NCI-H2171 treated with DMSO at 0.1 percent for 48 hours (cell line): ENCODE measurements at regions not wholly inside any gene's neighbourhood (a gene's known extent, or its start where the extent isn't known, plus 50 kb on each side); places are given as distances from the start of the nearest gene placed in this dataset.

Experiments used
- DNase-seq: peaks from one replicate; lab custom pipeline; 2025; lab: John Stamatoyannopoulos, UW

DNA sequence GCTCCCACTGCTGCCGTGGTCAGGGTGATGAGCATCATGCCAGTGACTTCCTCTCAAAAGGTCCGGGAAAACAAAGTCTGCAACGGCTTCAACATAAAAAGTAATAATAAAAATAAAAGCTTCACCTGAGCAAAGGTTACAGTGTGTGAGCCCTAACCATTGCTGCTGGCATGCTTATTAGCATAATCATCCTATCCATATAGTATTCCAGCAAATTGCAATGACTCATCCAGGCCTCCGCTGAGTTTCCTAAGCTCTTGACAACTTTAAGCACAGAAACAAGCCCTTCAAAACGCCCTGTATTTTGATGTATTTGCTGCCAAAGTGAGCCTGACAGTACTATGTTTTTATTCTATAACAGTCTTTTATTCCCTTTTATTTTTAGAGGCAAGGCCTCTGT lies 100.5 kb downstream of the AASDH start:
- no peak for DNase-seq

DNA sequence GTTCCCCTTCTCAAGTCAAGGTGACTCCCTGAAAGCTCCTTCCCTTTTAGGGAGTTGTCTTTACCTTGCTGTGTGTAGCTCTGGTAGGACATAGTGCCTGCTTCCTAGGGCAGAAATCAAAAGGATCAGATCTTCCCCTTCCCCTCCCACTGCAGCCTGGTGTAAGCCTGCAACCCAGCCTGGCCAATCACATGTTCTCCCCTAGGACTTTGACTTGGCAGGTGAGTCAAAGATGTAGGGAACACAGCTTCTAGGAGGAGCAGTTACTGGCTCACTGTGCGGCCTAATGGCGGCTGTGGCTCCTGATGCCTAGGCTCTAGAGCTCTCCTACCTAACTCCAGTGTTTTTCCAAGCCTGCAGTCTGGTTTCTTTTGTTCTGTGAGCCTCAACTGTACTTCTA lies 103.9 kb downstream of the AASDH start:
- no peak for DNase-seq

DNA sequence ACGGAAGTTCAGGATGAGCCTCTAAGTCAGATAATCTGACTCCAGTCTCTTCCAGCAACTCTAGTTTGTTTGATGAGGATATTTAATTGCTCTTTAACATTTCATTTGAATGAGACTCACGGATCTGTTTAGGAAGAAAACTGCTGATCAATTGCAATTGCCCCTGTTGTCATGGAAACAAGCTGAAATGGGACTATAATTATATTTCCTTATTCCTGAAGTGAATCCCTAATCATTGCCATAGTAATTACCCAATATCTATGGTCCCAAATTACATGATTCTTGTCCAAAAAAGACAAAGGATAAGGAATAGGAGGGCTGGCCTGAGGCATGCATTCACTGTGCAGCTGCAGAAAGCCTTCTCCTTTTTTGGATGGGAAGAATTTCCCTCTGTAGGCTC lies 105.3 kb downstream of the AASDH start:
- DNase-seq = no peak

DNA sequence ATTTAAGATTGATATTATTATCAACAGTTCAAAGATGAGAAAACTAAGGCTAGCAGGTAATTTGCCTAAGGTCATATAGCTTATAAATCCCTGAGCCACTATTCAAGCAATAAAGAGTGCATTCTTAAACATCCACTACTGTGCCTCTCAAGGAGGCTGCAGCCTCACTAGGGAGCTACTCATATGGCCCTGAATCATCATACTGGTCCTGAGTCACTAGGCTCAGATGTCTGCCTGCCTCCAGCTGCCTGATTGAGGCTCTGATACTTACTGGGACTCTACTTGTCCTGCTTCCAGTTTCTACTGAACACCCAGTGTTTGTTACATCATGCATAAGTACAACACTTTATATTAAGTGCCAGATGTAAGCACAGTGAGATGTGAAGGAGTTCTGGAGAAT lies 110.7 kb downstream of the AASDH start:
- no peak for DNase-seq

DNA sequence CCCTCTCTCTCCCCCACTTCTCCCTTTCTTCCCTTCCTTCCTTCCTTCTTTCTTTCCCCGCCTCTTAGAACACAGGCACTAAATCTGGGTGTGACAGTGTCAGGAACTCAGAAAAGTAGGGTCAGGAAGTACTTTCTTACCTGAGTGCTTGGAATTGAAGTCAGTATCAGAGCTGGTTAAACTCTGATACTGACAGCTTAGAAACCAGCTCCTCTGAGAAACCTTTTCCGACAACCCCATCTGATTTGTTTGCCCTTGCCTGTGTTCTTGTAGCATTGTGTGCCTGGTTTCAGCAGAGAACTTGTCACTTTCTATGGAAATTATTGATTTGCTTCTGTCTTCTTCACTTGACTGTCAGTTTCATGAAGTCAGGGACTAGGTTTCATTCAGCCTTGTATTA lies 113.9 kb downstream of the AASDH start:
- DNase-seq = no peak

DNA sequence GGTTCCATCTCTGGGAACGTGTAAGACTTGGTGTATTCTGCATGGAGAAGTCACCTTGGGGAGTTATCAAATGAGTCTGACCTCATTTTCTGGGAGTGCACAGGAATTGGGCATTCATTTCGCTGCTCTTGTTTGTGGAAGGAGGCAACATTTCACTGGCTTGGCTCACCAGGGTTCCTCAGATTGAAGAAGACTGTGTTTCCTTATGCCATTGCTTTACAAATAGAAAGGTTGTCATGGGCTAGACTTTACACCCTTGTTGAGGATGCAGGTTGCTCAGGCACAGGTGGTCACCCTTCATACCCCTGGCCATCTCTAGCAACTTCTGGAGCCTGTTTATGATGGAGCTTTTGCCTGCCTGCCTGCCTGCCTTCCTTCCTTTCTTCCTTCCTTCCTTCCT lies 114.4 kb downstream of the AASDH start:
- no peak for DNase-seq

DNA sequence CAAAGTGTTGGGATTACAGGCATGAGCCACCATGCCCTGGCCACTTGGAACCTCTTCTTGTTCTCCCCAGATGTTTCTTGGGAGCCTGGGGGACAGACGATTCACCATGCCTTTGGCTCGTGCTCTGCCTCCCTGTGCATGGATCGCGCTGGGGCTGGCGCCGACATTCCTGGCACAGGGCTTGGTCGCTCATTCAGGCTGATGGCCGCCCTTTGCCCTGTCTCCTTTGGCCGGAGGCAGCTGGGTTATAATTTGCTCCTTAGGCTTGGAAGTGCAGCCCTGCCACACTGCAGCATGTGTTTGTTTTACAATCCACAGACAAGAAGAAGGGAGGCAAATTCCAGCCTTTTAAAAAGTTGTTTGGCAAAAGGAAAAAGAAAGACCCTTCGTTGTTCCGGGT lies 115.3 kb downstream of the AASDH start:
- DNase-seq = no peak

DNA sequence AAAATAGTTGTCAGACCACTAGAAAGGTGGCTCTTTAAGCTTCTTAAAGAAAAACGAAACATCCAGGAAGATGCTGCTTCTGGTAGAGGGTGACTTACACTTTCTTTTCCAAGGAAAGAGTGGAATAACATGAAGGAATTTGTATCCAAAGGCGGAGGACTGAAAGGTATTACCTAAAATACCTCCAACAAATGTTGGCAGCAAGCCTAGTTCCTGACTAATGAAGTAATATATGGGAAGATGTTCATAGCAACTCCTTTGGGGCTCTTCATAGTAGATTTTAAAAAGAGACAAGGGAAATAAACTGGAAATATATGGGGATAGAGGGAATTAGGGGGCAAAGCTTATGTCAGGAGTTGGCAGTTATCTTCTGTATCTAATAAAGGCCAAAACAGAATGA lies 116.2 kb downstream of the AASDH start:
- no peak for DNase-seq

DNA sequence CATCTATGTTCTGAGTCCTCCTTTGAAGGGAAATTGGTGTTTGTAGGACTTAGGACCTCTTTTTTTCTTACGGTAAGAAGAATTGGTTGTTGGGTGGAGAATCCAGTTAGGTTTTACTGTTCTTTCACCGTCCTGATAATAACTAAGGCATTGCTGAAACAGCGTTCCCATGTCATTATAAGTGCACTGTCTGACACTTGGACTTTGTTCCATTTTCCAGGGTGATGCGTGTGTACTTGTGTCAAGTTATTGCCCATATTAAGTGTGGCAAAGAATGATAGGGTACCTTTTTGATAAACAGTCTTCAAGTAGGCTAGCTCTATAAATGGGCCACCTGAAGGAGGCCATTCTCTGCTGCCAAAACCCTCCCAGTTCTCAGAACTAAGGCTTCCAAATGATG lies 119.7 kb downstream of the AASDH start:
- no peak for DNase-seq

DNA sequence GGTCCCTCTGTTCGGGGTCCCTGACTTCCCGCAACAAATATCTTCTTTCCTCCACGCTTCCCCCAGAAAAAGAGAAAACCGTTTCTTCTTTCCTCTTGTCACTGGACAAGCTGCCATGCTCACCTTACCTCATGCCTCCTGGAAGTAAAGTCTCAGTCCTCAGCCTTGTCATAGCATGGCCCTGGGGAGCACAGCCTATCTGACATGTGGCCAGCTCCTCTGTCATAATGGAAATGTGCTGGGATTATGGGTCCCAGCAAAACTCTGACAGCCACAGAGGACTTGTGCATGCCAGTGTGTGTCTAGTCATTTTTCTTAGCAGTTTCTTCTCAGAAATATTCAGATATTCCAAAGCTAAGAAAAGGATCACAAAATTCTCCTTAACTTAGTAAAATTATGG lies 122.4 kb downstream of the AASDH start:
- DNase-seq = no peak

DNA sequence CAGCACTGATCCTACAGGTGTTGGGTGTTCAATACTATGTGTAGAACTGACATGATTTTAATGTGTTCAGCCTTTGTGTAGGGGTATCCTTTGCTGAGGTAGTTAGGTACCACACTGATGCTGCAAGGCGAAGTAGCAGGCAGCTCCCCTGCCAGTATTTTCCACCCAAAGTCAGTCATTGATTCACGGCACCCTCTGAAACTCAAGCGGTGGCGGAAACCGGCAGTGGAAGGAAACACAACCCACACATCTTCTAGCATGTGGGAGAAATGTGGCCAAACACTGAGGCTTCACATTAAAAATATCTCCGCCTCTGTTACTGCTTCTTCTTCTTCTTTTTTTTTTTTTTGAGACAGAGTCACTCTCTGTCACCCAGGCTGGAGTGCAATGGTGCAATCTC lies 126.3 kb downstream of the AASDH start:
- no peak for DNase-seq

DNA sequence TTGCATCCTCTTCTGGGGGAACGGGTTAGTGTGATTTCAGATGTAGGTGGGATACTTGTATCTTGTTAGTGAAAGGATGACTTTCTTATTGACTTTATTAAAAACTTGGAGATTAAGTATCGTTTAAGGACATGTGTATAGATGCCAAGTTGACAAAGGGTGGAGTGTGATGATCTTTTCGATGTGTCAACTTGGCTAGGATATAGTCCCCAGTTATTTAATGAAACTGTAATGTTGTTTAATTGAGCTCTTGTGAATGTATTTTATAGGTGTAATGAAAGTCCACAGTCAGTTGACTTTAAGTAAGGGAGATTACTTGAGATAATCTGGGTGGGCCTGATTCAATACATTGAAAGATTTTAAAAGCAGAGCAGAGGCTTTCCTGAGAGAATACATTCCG lies 127.0 kb downstream of the AASDH start:
- DNase-seq = no peak

DNA sequence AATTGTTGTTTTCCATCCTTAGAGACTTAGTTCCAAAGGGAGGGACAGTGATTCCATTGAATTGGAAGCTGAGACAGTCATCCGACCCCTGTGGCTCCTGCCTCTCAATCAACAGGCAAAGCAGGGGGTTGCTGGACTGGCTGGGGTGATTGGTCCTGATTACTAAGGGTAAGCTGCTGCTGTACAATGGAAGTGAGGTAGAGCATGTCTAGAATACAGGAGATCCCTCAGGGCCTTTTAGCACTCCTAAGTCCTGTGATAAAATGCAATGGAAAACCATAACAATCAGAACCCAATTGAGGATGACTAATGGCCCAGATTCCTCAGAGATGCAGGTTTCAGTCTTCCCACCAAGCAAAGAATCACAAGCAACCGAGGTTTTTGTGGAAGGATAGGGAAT lies 127.6 kb downstream of the AASDH start:
- no peak for DNase-seq

DNA sequence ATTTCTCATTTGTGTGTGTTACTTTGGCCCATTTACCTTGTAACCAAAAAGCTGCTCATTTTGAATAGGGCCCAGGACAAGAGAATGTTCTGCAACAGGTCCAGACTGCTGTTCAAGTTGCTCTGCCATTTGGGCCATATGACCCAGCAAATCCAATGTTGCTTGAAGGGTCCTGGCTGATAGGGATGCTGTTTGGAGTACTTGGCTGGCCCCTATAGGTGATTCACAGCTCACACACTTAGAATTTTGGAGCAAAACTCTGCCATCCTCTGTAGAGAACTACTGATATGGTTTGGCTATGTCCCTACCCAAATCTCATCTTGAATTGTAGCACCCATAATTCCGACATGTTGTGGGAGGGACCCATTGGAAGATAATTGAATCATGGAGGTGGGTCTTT lies 131.5 kb downstream of the AASDH start:
- DNase-seq = no peak

DNA sequence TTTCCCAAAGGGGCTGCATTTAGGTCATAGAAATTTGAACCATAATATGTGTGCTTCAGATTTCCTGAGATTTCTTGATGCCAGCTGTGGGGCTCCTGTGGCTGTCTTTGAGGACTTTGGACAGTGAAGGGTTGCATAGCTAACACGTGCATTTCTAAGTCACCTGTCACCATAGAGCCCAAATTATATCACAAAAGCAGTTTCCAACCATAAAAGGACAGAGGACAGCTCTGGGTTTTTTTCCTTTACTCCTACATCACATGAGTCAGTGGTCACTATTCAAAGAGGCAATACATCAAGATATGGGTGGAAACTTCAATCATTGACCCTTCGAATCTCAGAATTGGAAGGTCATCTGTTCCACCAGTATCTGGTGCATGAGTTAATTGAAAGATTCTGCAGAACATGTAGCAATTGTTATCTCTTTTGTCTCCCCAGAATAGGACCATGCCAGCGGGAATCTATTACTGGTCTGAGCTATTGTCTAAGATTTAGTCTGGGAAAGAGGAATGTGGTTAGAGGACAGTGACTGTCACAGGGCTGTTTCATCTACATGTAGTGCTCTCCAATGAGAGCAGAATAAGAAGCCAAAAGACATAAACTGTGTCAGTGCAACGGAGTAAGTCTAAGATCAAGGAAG lies 133.5 kb downstream of the AASDH start:
- DNase-seq = no peak

DNA sequence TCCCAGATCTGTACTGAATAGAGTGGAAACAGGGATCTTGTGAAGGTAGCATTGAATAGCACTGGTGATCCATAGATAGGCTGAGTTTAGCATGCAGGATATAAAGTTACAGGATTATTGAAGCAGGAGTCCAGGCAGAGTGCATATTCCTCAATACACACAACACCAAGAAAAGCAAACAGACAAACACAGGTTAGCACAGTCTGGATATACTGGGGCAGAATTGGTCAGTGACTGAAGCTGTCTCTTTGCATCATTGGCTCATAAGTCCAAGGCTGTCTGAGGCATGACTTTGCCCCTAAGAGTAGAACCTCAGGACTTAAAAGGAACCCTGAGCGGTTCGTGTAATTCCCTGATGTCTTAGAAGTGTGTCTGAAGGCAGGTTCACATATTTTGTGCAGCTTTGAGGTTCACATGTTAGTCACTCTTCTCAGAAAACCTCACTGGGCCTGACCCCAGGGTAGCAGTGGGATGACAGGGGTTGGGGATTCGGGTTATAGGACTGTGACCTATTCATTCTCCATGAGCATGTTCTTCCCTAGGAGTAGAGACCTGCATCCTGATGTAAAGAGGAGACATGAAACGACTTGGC lies 134.6 kb downstream of the AASDH start:
- DNase-seq = no peak

DNA sequence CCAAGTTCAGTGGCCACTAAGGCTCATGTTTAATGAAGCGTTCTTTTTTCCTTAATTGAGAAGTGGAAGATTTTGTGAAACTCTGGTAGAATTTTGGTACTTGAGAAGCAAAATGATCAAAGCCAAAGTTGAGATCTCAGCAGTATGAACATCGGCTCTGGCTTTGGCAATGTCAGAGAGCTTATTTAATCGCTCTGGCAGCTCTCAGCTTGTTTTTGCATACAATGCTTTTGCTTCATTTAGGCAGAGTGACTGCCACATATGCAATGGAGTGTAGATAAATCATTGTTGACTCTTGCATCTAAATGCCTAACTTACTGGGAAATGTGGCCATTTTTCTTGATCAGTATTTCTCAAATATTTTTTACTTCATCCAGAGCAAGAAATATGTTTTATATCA lies 135.7 kb downstream of the AASDH start:
- DNase-seq = no peak

DNA sequence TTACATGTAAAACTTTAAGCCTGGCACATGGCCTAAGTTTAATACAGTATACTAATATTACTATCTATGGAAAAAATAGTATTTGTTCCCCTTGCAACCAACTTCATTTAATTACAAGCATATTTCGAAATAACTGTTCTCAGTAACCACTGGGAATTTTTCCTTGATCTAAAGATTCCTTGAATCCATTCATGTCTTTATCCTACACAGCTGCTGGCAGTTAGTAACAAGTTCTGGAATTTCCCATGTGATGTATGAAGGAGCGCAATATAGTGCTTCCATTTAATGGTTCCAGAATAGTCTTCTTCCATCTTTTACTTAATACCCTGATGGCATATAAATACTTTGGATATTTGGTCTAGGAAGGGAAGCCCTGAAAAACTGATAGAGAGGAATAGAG lies 136.5 kb downstream of the AASDH start:
- no peak for DNase-seq

DNA sequence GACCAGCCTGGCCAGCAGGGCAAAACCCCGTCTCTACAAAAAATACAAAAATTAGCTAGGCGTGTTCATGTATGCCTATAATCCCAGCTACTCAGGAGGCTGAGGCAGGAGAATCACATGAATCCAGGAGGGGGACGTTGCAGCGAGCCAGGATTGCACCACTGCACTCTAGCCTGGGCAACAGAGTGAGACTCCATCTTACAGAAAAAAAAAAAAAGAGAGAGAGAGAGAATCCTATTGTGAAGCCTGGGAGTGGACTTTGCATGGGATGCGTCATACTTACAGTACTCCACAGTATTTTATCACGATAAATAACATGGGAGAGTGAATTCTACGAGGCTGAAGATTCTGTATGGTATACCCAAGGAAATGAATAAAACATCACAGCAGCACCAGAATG lies 139.6 kb downstream of the AASDH start:
- DNase-seq = no peak

DNA sequence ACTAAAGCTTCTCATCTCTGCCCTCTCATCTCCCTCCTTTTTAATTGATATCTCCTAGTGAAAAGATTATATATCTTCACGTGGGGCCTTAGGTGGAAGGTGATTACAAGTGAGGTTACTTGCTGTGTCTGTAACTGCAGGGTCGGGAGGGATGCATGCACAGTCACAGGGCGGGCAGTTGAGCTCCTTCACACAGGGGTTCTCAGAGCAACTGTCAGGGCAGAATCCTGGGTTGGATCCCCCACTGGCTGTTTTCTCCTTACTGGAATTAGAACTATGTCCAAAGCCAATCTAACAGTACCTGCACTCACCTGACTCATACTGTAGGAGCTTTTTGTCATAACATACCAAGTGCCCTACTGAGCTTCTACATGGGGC lies 141.1 kb downstream of the AASDH start:
- DNase-seq = no peak

DNA sequence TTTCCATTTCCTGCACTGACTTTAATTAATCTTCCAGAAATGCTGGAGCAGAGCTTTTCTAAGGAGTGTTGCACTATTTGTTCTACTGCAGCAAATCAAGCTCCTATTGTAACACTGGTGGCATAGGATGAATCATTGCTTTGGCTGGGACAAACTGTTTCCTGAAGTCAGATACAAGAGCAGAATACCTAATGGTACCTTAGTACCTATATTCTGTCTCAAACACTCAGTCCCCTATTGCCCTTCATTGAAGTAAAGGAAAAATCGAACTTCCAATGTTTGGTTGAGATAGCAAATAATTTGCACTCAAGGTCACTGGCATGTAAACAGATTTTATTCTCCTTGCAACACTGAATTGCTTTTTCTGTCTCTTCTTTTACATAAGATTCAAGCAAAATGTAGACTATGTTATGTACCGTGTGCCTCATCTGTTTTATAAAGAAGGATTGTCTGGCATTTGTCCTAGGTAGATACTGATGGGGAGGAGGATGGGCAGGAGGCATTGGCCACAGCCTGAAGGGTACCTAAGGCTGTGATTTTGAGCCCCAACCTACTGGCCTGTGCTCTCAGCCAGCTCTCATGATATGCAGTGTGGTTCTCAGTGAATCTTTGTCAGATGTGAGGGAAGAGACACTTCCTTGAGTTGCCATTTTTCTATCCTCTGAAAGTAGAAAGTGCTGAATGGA lies 141.6 kb downstream of the AASDH start:
- DNase-seq = no peak

DNA sequence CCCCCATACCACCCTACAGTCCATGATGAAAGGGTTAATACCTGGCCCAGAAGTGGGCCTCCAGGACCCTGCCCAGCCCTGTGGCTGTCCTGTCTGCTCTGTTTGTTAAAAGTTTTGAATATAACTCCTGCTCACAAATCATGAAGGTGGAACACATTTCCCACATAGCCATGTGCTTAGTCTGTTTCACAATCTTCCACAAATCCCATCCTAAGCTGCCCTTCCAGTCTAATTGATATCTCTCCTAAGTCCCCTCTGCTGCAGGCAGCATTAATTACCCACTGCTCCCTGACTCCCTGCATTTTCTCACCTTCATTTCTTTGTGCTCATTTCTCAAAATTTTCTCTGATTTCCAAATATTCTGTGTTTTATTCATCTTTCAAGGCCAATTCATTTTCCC lies 142.6 kb downstream of the AASDH start:
- no peak for DNase-seq

DNA sequence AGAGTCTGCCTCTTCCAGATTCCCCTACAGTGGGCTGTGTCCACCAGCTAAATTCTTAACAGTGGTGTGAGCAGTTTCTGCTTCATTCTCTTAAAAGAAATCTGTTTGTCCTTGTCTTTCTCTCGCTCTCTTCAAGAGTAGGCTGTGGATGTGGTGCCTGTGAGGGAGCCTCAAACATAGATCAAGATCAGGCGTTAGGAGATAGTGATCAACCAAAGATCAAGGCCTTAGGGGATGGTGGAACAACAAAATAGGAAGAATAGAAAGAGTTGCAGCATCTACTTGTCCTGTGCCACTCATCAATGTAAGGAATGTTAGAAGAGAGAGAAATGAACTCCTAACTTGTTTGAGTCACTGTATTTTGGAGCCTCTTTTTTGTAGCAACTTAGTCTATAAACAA lies 144.2 kb downstream of the AASDH start:
- no peak for DNase-seq

DNA sequence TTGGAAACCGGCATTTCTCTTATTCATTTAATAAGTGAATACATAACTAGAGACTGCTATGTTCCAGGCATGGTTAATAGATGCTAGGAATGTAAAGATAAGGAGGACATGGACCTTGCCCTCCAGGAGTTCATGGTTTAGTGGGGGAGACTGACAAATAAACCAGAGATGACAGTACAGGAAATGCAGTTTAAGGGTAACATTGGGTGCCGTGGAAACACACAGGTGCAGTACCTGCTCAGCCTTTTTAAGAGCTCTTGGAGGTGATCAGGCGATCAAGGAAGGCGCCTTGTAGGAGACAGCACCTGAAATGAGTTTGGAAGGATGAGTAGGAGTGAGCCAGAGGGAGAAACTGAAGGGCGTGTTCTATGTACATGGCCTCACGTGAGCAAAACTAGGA lies 145.8 kb downstream of the AASDH start:
- DNase-seq = no peak
